ENCODE measurements at regions not wholly inside any gene's neighbourhood (a gene's known extent, or its start where the extent isn't known, plus 50 kb on each side); places are given as distances from the start of the nearest gene placed in this dataset.

- no peak for DNase-seq (ENCODE audit: insufficient read length, low spot score)
- FAIRE-seq: no peak
- TF ChIP-seq CTCF (IDR thresholded peaks at IDR 0.05; ENCODE audit: insufficient read depth, missing control alignments): no peak
Observed at GRCh38 chr6:84492241-84493165, 265.1 kb upstream of the CEP162 start.

GRCh38 chr6:84489598-84489997, 262.2 kb upstream of the CEP162 start:
- DNase-seq (ENCODE audit: insufficient read length, low spot score) (no peak), FAIRE-seq (no peak)
- no peak for TF ChIP-seq CTCF (IDR thresholded peaks at IDR 0.05; ENCODE audit: insufficient read depth, missing control alignments)

- no peak for FAIRE-seq
- TF ChIP-seq CTCF (IDR thresholded peaks at IDR 0.05; ENCODE audit: insufficient read depth, missing control alignments): no peak
- DNase-seq (ENCODE audit: insufficient read length, low spot score): no peak
Observed at GRCh38 chr6:84486526-84486925, 259.1 kb upstream of the CEP162 start.

DNA sequence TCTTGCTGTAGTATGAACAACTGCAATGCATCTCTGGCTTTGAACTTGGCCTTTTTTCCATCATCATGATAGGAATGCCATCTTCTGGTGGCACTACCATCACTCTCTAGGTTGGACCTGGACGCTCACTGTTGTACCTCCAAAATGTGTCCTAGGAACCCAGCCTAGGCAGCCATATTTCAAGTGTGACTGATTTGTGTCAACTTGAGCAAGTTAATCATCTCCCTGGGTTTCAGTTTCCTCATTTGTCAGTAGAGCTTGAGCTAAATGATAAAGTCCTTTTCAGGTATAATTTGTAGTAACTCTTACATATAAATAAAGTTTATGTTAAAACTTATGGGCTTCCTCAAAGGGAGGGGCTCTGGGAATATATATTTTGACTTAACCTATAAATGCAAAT, 241.7 kb upstream of the CEP162 start:
- FAIRE-seq (no peak), DNase-seq (ENCODE audit: insufficient read length, low spot score) (no peak)
- TF ChIP-seq CTCF (IDR thresholded peaks at IDR 0.05; ENCODE audit: insufficient read depth, missing control alignments): no peak

DNA sequence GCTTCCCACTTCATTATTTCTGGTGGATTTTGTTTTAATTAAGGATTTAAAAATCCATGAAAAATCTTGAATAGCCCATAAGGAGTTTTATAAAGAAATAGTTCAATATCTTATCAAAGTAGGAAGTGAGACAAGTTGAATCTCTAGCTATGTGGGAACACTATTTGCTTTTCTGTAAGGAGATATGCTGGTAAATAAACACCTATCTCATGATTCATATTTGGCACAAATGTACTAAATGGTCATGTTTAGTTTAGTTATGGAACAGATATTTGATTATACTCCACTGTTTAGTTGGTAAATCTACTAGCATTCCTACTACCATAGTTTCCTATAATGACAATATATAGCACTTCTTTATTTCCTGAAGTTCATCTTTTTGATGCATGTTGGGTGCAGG, 239.9 kb upstream of the CEP162 start:
- TF ChIP-seq CTCF (IDR thresholded peaks at IDR 0.05; ENCODE audit: insufficient read depth, missing control alignments): no peak
- FAIRE-seq (no peak), DNase-seq (ENCODE audit: insufficient read length, low spot score) (no peak)

- no peak for DNase-seq (ENCODE audit: insufficient read length, low spot score)
- FAIRE-seq: no peak
- no peak for TF ChIP-seq CTCF (IDR thresholded peaks at IDR 0.05; ENCODE audit: insufficient read depth, missing control alignments)
Observed at GRCh38 chr6:84466511-84466910, 239.1 kb upstream of the CEP162 start.

GRCh38 chr6:84464471-84464870, 237.0 kb upstream of the CEP162 start:
- FAIRE-seq (no peak), DNase-seq (ENCODE audit: insufficient read length, low spot score) (no peak)
- TF ChIP-seq CTCF (IDR thresholded peaks at IDR 0.05; ENCODE audit: insufficient read depth, missing control alignments): no peak
